CD4-positive, alpha-beta T cell (primary cell): ENCODE measurements at regions not wholly inside any gene's neighbourhood (a gene's known extent, or its start where the extent isn't known, plus 50 kb on each side); places are given as distances from the start of the nearest gene placed in this dataset.

Source experiments
- ATAC-seq: fragments of 200-7000 bp; cut with Tn5 transposase; one replicate; pipeline ENCODE4 v1.10.0; 2022; ENCODE audit warnings: mild to moderate bottlenecking; ENCODE audit not compliant: poor library complexity
- CTCF ChIA-PET: fragments of 350-600 bp; sonication (Branson Sonifier 250); formaldehyde crosslinking; loops from one replicate; lab custom pipeline; 2021; ENCODE audit warnings: antibody characterized with exemption, inconsistent platforms; lab: Charles Lee
- POLR2A ChIA-PET: fragments of 350-600 bp; sonication (Branson Sonifier 250); formaldehyde crosslinking; loops from one replicate; lab custom pipeline; 2021; ENCODE audit warnings: antibody characterized with exemption, inconsistent platforms; lab: Charles Lee
- DNase-seq, 14 experiments: peaks; one replicate each; pipeline ENCODE4 v3.0.0-alpha.2; 2013 to 2020; ENCODE audit warnings: mixed read lengths in 2 of 14
- H3K27ac ChIP-seq, 2 donors: one replicate each; pipeline versions ENCODE4 v1.5.1 to v1.7.0; 2013; ENCODE audit warnings: low read length in 2 of 2, low read depth in 1 of 2, mild to moderate bottlenecking in 1 of 2
- H3K27me3 ChIP-seq, 2 experiments: 1 replicate in 1 of 2; 2 replicates in 1 of 2; pipeline versions ENCODE4 v1.6.1 to v1.7.0; 2013; ENCODE audit warnings: low read length in 2 of 2, control low read depth in 1 of 2, mild to moderate bottlenecking in 1 of 2, moderate library complexity in 1 of 2; ENCODE audit not compliant: insufficient read depth in 2 of 2, control insufficient read depth in 1 of 2
- H3K36me3 ChIP-seq: one replicate; pipeline ENCODE4 v1.6.1; 2013; ENCODE audit warnings: low read length, control low read depth; ENCODE audit not compliant: insufficient read depth
- H3K4me1 ChIP-seq: one replicate; pipeline ENCODE4 v1.6.1; 2013; ENCODE audit warnings: low read length, control low read depth; ENCODE audit not compliant: insufficient read depth
- H3K4me3 ChIP-seq: one replicate; pipeline ENCODE4 v1.5.1; 2013; ENCODE audit warnings: mild to moderate bottlenecking, low read length, moderate library complexity
- H3K9me3 ChIP-seq, 2 experiments: 1 replicate in 1 of 2; 2 replicates in 1 of 2; pipeline versions ENCODE4 v1.6.1 to v1.7.0; 2013; ENCODE audit warnings: low read length in 2 of 2, mild to moderate bottlenecking in 2 of 2, control low read depth in 1 of 2, moderate library complexity in 1 of 2; ENCODE audit not compliant: control insufficient read depth in 1 of 2, insufficient read depth in 1 of 2
- H3K27ac Mint-ChIP-seq: one replicate; pipeline ENCODE4 v1.8.0; 2020; ENCODE audit warnings: mixed read lengths
- H3K27me3 Mint-ChIP-seq: one replicate; pipeline ENCODE4 v1.8.0; 2021; ENCODE audit warnings: mixed read lengths
- H3K36me3 Mint-ChIP-seq: one replicate; pipeline ENCODE4 v1.8.0; 2021; ENCODE audit warnings: low read depth, mixed read lengths
- H3K4me1 Mint-ChIP-seq: one replicate; pipeline ENCODE4 v1.8.0; 2021; ENCODE audit warnings: low read depth, mixed read lengths
- H3K4me3 Mint-ChIP-seq: one replicate; pipeline ENCODE4 v1.8.0; 2020; ENCODE audit warnings: mild to moderate bottlenecking, mixed read lengths
- H3K9me3 Mint-ChIP-seq: one replicate; pipeline ENCODE4 v1.8.0; 2020; ENCODE audit warnings: mixed read lengths
- CTCF ChIP-seq: fragments of 200-600 bp; IDR thresholded peaks from one replicate; pipeline ENCODE4 v1.8.0; 2022; ENCODE audit warnings: antibody characterized with exemption, mild to moderate bottlenecking
- intact Hi-C, 2 experiments: fragments of 100-400 bp; cut with DNase I in 1 of 2; cut with micrococcal nuclease in 1 of 2; formaldehyde crosslinking; loops; one replicate each; pipeline versions ENCODE4 v1.15.1 to v1.9.0; 2023 to 2025; cut with DNase I, micrococcal nuclease

GRCh38 chr5:93922551-93922950 lies 181.2 kb upstream of the POU5F2 start:
- Mint-ChIP-seq H3K4me1 (no peaks in the 10 kb centered on the region), H3K36me3 (peaks cover 9% of the 10 kb centered on the region), H3K27ac (no peak overlapping the region), H3K4me3 (no peak overlapping the region), H3K27me3 (no peaks in the 10 kb centered on the region), H3K9me3 (no peaks in the 10 kb centered on the region)
- CTCF ChIA-PET, result no interaction called here
- POLR2A ChIA-PET, result no interaction called here
- intact Hi-C loops, result no loop called here
- TF ChIP-seq CTCF, result no peak
- Histone ChIP-seq H3K4me1 (no peaks in the 10 kb centered on the region), H3K27ac (no peak overlapping the region), H3K9me3 (no peaks in the 10 kb centered on the region), H3K27me3 (no peaks in the 10 kb centered on the region), H3K4me3 (no peak overlapping the region), H3K36me3 (no peaks in the 10 kb centered on the region)
- ATAC-seq, result no peak
- DNase-seq, result no peak

- Histone ChIP-seq H3K36me3 (no peaks in the 10 kb centered on the region), H3K27me3 (no peaks in the 10 kb centered on the region), H3K4me1 (no peaks in the 10 kb centered on the region), H3K9me3 (no peaks in the 10 kb centered on the region), H3K4me3 (no peak overlapping the region), H3K27ac (no peak overlapping the region)
- ATAC-seq (no peak), DNase-seq (no peak)
- H3K4me1 Mint-ChIP-seq, result no peaks in the 10 kb centered on the region
- ChIA-PET CTCF (no interaction called here), POLR2A (no interaction called here)
- peaks cover 9% of the 10 kb centered on the region for H3K36me3 Mint-ChIP-seq
- H3K27me3 Mint-ChIP-seq, result no peaks in the 10 kb centered on the region
- H3K4me3 Mint-ChIP-seq, result no peak overlapping the region
- intact Hi-C loops, result no loop called here
- no peak for TF ChIP-seq CTCF
- no peak overlapping the region for H3K27ac Mint-ChIP-seq
- no peaks in the 10 kb centered on the region for H3K9me3 Mint-ChIP-seq
These were observed 179.6 kb upstream of the POU5F2 start for GRCh38 chr5:93921001-93921400.

- Histone ChIP-seq H3K27me3 (no peaks in the 10 kb centered on the region), H3K4me3 (no peak overlapping the region), H3K4me1 (no peaks in the 10 kb centered on the region), H3K27ac (no peak overlapping the region), H3K9me3 (no peaks in the 10 kb centered on the region), H3K36me3 (no peaks in the 10 kb centered on the region)
- intact Hi-C loops, result no loop called here
- DNase-seq (no peak), ATAC-seq (no peak)
- POLR2A ChIA-PET, result no interaction called here
- H3K36me3 Mint-ChIP-seq, result peaks cover under 1% of the 10 kb centered on the region
- CTCF ChIA-PET, result interaction anchor here (1.1 kb wide), 1 partner anchor 14 kb away, joined by 3 read pairs; no protein-coding TSS in a partner anchor
- TF ChIP-seq CTCF, result no peak
- H3K4me1 Mint-ChIP-seq, result no peaks in the 10 kb centered on the region
- H3K27me3 Mint-ChIP-seq, result no peaks in the 10 kb centered on the region
- no peaks in the 10 kb centered on the region for H3K9me3 Mint-ChIP-seq
- no peak overlapping the region for H3K27ac Mint-ChIP-seq
- no peak overlapping the region for H3K4me3 Mint-ChIP-seq
These were observed 175.5 kb upstream of the POU5F2 start for GRCh38 chr5:93916872-93917271.
